ENCODE measurements at regions not wholly inside any gene's neighbourhood (a gene's known extent, or its start where the extent isn't known, plus 50 kb on each side); places are given as distances from the start of the nearest gene placed in this dataset.

DNA sequence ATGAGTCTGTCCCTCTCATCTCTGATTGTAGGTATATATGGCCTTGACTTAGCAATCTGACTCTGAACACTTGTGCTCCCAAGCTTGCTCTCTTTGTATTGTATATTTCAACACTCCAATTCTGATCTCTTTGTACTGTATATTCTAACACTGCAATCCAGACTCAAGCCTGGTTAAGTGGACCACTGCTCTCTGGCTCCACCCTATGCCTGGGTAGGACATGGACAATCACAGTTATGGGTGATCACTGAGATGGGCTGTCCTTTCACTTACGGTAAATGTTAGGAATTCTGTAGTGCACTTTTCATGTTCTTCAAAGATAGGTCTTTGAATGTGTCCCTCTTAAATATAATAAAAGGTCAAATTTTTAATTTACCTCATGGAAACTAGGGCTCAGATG is 165.1 kb downstream of the TLR4 start:
- WGBS (ENCODE audit: extremely low coverage, insufficient read length, low lambda C conversion rate) = no CpG with 5 or more reads among the region's 1 CpG
- H3K4ac ChIP-seq (ENCODE audit: low read depth, low read length) = no peak overlapping the region
- Mint-ChIP-seq H3K4me3 (no peak overlapping the region), H3K36me3 (ENCODE audit: insufficient read depth in 1 of 3, low read depth in 3 of 3) (no peaks in the 10 kb centered on the region), H3K4me1 (peaks cover 0 to 3% of the 10 kb centered on the region in 2 experiments; a peak in 1 of 4 replicates), H3K27me3 (ENCODE audit: low read depth) (peaks cover 2% of the 10 kb centered on the region; the same call in 1 of the 2 replicates), H3K27ac (no peak overlapping the region), H3K9me3 (no peaks in the 10 kb centered on the region)
- no peak for DNase-seq
- H3K56ac ChIP-seq (ENCODE audit: insufficient read length, low read depth, low read length) = no peak overlapping the region
- no peak overlapping the region for H3K18ac ChIP-seq (ENCODE audit: insufficient read length, low read depth, low read length)
- no peak overlapping the region for H2BK20ac ChIP-seq (ENCODE audit: low read depth, low read length, poor library complexity, severe bottlenecking)
- no peak overlapping the region for H3K9ac ChIP-seq (ENCODE audit: extremely low read depth, insufficient read length, low read length)
- no peak overlapping the region for H3K14ac ChIP-seq (ENCODE audit: insufficient read depth, low read length)
- no peaks in the 10 kb centered on the region for H3K9me3 ChIP-seq (ENCODE audit: control insufficient read depth, low read depth, low read length)
- no peak overlapping the region for H4K8ac ChIP-seq (replicated peaks; ENCODE audit: insufficient read length, low read depth, low read length)
- H2BK5ac ChIP-seq (ENCODE audit: insufficient read length, low read length) = no peak overlapping the region
- no peaks in the 10 kb centered on the region for H3K4me1 ChIP-seq (ENCODE audit: insufficient read depth, low read length)
- no peak overlapping the region for H4K5ac ChIP-seq (ENCODE audit: insufficient read length, low read depth, low read length)
- H3K79me1 ChIP-seq (ENCODE audit: insufficient read depth, low read depth, low read length, poor library complexity, severe bottlenecking) = no peaks in the 10 kb centered on the region
- no peaks in the 10 kb centered on the region for H3K23me2 ChIP-seq (ENCODE audit: insufficient read length, low read depth, low read length, poor library complexity, severe bottlenecking)
- H3T11ph ChIP-seq (ENCODE audit: low read length) = no peak overlapping the region
- no peak overlapping the region for H3K27ac ChIP-seq (ENCODE audit: insufficient read length, low read depth, low read length)
- no peak overlapping the region for H2AK5ac ChIP-seq (ENCODE audit: insufficient read length, low read length)
- H3K79me2 ChIP-seq (ENCODE audit: insufficient read depth, low read length) = no peaks in the 10 kb centered on the region
- H2BK12ac ChIP-seq (ENCODE audit: insufficient read length, low read depth, low read length) = no peak overlapping the region
- TF ChIP-seq, protein P1, sequence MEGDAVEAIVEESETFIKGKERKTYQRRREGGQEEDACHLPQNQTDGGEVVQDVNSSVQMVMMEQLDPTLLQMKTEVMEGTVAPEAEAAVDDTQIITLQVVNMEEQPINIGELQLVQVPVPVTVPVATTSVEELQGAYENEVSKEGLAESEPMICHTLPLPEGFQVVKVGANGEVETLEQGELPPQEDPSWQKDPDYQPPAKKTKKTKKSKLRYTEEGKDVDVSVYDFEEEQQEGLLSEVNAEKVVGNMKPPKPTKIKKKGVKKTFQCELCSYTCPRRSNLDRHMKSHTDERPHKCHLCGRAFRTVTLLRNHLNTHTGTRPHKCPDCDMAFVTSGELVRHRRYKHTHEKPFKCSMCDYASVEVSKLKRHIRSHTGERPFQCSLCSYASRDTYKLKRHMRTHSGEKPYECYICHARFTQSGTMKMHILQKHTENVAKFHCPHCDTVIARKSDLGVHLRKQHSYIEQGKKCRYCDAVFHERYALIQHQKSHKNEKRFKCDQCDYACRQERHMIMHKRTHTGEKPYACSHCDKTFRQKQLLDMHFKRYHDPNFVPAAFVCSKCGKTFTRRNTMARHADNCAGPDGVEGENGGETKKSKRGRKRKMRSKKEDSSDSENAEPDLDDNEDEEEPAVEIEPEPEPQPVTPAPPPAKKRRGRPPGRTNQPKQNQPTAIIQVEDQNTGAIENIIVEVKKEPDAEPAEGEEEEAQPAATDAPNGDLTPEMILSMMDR (conservative IDR thresholded peaks at IDR 0.05) = peak; percentile 36; the same call in 2 of the 3 replicates
- no peak overlapping the region for H2AFZ ChIP-seq (ENCODE audit: low read length)
- H2BK15ac ChIP-seq (ENCODE audit: low read depth, low read length) = no peak overlapping the region
- H4K91ac ChIP-seq (ENCODE audit: insufficient read length, low read depth, low read length) = no peak overlapping the region
- no peaks in the 10 kb centered on the region for H4K20me1 ChIP-seq (ENCODE audit: control insufficient read depth, insufficient read depth, insufficient read length)
- no peak overlapping the region for H2BK120ac ChIP-seq (ENCODE audit: low read depth, low read length, poor library complexity, severe bottlenecking)
- H3K4me2 ChIP-seq (ENCODE audit: insufficient read depth, insufficient read length, low read length) = no peak overlapping the region
- no peak overlapping the region for H3K23ac ChIP-seq (ENCODE audit: insufficient read length, low read depth, low read length)
- no peaks in the 10 kb centered on the region for H3K27me3 ChIP-seq (ENCODE audit: insufficient read depth, low read length)

All from H9 (cell line).